ENCODE measurements at regions not wholly inside any gene's neighbourhood (a gene's known extent, or its start where the extent isn't known, plus 50 kb on each side); places are given as distances from the start of the nearest gene placed in this dataset.

DNA sequence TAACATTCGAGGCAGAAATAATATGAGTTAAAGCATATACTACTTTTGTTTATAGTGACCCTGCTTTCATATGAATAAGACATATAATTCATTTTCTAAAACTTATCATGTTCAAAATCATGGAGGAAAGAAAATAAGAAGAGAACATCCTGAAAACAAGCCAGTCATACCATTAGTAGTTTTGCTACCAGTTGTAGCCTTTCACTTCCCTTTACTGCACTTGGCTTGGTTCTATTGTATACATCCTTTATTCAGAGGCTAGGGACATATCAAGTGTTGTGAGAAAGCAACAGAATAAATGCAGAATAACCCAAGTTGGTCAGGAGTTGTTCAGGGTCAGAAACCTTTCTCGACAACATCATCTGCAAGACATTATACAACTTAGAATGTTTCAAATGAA is 598.7 kb downstream of the SOX5 start:
- H3K27ac ChIP-seq (ENCODE audit: low read depth, low read length) = no peak overlapping the region
- no peaks in the 10 kb centered on the region for H3K9me3 ChIP-seq (ENCODE audit: control insufficient read depth in 3 of 3, low read length in 3 of 3)
- H3K36me3 ChIP-seq (ENCODE audit: control insufficient read depth in 3 of 3, insufficient read depth in 3 of 3, low read length in 3 of 3) = no peaks in the 10 kb centered on the region
- no peaks in the 10 kb centered on the region for H3K4me1 ChIP-seq (ENCODE audit: control insufficient read depth in 3 of 3, insufficient read depth in 3 of 3, low read length in 3 of 3)
- no peak overlapping the region for H3K9ac ChIP-seq (ENCODE audit: low read depth in 1 of 3, low read length in 3 of 3)
- H3K27me3 ChIP-seq (ENCODE audit: control insufficient read depth in 3 of 3, insufficient read depth in 3 of 3, low read length in 3 of 3) = no peaks in the 10 kb centered on the region
- H3K4me3 ChIP-seq (ENCODE audit: low read length in 3 of 3) = no peak overlapping the region

DNA sequence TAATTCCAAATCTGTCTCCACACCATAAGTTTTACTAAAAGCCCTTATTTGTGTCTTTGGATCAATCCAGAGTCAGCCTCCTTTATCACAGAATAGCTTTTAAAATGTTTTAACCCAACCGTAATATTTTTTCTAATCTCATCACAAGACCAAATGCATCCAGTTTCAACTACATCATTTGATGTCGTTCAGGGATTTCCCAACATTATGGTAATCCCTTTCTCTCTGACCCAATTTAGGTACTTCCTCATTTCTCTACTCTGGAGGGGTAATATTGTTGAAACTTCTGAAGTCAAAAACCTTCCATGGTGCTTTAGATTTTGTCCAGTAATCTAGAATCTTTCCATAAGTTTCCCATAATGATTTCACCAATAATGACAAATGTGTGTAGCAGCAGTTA is 596.8 kb downstream of the SOX5 start:
- Histone ChIP-seq H3K4me1 (ENCODE audit: control insufficient read depth in 3 of 3, insufficient read depth in 3 of 3, low read length in 3 of 3) (no peaks in the 10 kb centered on the region), H3K4me3 (ENCODE audit: low read length in 3 of 3) (no peak overlapping the region), H3K27ac (ENCODE audit: low read depth, low read length) (no peak overlapping the region), H3K27me3 (ENCODE audit: control insufficient read depth in 3 of 3, insufficient read depth in 3 of 3, low read length in 3 of 3) (no peaks in the 10 kb centered on the region), H3K9ac (ENCODE audit: low read depth in 1 of 3, low read length in 3 of 3) (no peak overlapping the region), H3K36me3 (ENCODE audit: control insufficient read depth in 3 of 3, insufficient read depth in 3 of 3, low read length in 3 of 3) (no peaks in the 10 kb centered on the region), H3K9me3 (ENCODE audit: control insufficient read depth in 3 of 3, low read length in 3 of 3) (no peaks in the 10 kb centered on the region)

DNA sequence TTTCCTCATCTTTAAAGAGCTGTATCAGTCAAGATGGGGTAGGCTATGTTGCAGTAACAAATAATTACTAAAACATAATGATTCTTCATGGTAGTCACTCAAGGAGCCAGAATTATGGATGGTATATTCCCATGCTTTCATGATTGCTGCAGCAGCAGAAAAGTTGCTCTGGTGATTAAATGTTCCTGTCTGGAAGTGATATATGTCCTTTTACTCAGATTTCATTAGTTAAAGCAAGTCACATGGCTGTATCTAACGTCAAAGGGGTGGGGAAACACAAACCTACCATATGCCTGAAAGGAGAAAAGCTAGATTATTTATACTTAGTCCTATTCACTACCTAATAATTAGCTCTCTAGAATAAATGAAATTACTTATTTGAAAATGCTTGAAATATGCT is 594.7 kb downstream of the SOX5 start:
- Histone ChIP-seq H3K4me3 (ENCODE audit: low read length in 3 of 3) (no peak overlapping the region), H3K9ac (ENCODE audit: low read depth in 1 of 3, low read length in 3 of 3) (no peak overlapping the region), H3K27ac (ENCODE audit: low read depth, low read length) (no peak overlapping the region), H3K36me3 (ENCODE audit: control insufficient read depth in 3 of 3, insufficient read depth in 3 of 3, low read length in 3 of 3) (no peaks in the 10 kb centered on the region), H3K27me3 (ENCODE audit: control insufficient read depth in 3 of 3, insufficient read depth in 3 of 3, low read length in 3 of 3) (no peaks in the 10 kb centered on the region), H3K9me3 (ENCODE audit: control insufficient read depth in 3 of 3, low read length in 3 of 3) (no peaks in the 10 kb centered on the region), H3K4me1 (ENCODE audit: control insufficient read depth in 3 of 3, insufficient read depth in 3 of 3, low read length in 3 of 3) (no peaks in the 10 kb centered on the region)

DNA sequence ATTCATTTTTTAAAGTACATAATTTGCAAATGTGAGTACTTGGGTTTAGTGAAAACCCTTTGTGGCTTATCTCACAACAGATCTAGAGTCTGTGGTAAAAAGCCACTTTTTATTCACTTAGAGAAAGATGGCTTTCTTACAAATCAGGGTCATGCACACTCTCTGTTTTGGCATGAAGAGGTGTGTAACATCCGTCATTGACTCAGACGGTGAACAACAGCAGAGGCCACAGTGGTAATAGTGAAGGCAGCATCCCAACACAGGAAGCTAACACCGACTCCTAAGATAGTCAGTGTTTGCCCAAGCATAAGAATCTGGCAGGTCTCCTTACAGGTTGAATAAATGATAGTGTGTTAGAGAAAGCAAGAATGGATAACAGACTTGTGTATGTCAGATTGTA is 593.0 kb downstream of the SOX5 start:
- Histone ChIP-seq H3K9me3 (ENCODE audit: control insufficient read depth in 3 of 3, low read length in 3 of 3) (no peaks in the 10 kb centered on the region), H3K4me3 (ENCODE audit: low read length in 3 of 3) (no peak overlapping the region), H3K4me1 (ENCODE audit: control insufficient read depth in 3 of 3, insufficient read depth in 3 of 3, low read length in 3 of 3) (no peaks in the 10 kb centered on the region), H3K27ac (ENCODE audit: low read depth, low read length) (no peak overlapping the region), H3K9ac (ENCODE audit: low read depth in 1 of 3, low read length in 3 of 3) (no peak overlapping the region), H3K27me3 (ENCODE audit: control insufficient read depth in 3 of 3, insufficient read depth in 3 of 3, low read length in 3 of 3) (no peaks in the 10 kb centered on the region), H3K36me3 (ENCODE audit: control insufficient read depth in 3 of 3, insufficient read depth in 3 of 3, low read length in 3 of 3) (no peaks in the 10 kb centered on the region)

DNA sequence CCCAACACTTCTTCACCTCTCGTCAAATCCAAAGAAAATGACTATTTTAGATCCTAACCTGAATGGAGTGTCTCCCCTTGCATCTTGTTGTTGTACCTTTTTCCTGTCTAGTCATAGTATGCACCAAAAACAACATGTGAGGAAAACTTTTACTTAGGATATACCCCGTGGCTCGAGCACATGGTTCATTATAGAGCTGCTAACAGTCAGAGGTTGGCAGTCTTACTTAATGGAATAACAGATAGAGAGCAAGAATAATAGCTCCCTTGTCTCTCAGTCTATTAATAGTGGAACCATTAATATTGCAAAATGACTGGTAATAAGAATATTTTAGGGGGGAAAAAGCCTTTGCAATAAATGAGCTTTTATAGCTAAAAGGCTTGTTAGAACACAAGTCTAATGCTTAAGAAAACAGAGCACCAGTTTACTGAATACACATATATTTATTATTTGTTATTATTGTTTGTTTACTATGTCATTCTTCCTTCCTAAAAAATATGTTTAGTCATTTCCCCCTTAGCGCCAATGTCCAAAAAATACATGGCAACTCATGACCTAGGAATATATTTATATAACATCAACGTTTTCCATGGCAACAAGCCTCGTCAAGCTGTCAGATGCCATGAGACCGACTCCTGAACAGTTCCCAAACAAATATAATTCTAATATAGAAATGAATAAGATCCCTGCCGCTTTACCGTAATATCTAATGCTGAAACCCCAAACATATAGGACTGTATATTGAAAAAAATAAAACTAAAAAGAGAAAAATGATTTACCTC is 592.4 kb downstream of the SOX5 start:
- Histone ChIP-seq H3K27me3 (ENCODE audit: control insufficient read depth in 3 of 3, insufficient read depth in 3 of 3, low read length in 3 of 3) (no peaks in the 10 kb centered on the region), H3K4me1 (ENCODE audit: control insufficient read depth in 3 of 3, insufficient read depth in 3 of 3, low read length in 3 of 3) (no peaks in the 10 kb centered on the region), H3K9ac (ENCODE audit: low read depth in 1 of 3, low read length in 3 of 3) (no peak overlapping the region), H3K36me3 (ENCODE audit: control insufficient read depth in 3 of 3, insufficient read depth in 3 of 3, low read length in 3 of 3) (no peaks in the 10 kb centered on the region), H3K27ac (ENCODE audit: low read depth, low read length) (no peak overlapping the region), H3K9me3 (ENCODE audit: control insufficient read depth in 3 of 3, low read length in 3 of 3) (no peaks in the 10 kb centered on the region), H3K4me3 (ENCODE audit: low read length in 3 of 3) (no peak overlapping the region)

DNA sequence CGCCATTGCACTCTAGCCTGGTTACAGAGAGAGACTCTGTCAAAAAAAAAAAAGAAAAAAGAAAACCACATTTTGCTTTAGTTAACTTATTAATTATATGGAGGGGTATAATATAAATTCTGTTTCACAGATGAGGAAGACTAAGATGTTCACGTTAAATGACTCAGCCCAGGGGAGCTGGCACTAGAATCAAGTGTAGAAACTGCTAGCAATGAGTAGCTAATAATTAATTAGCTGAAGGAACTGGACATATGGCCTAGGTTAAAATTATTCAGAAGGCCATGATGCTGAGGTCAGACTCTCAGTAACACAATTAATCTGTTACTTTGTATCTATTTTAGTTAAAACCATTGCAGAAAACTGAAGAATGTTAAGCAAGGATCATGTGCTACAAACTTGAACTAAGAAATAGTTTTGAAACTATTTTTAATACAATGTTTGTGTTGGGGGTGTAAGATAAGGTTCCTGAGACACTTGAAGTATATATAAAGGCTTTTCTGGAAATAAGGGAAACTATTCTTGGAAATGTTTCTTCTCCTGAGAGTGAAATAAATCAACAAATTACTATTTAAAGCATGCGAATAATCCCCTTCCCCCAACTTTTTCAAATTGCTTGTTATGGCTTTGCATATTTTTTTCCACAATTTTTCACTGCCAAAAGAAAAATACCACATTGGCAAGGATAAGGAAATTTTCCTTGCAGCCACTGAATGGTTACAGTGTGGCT is 589.3 kb downstream of the SOX5 start:
- Histone ChIP-seq H3K27ac (ENCODE audit: low read depth, low read length) (no peak overlapping the region), H3K9ac (ENCODE audit: low read depth in 1 of 3, low read length in 3 of 3) (no peak overlapping the region), H3K4me3 (ENCODE audit: low read length in 3 of 3) (no peak overlapping the region), H3K4me1 (ENCODE audit: control insufficient read depth in 3 of 3, insufficient read depth in 3 of 3, low read length in 3 of 3) (no peaks in the 10 kb centered on the region), H3K27me3 (ENCODE audit: control insufficient read depth in 3 of 3, insufficient read depth in 3 of 3, low read length in 3 of 3) (no peaks in the 10 kb centered on the region), H3K9me3 (ENCODE audit: control insufficient read depth in 3 of 3, low read length in 3 of 3) (peaks cover 0 to 3% (median 0%) of the 10 kb centered on the region in 3 donors), H3K36me3 (ENCODE audit: control insufficient read depth in 3 of 3, insufficient read depth in 3 of 3, low read length in 3 of 3) (no peaks in the 10 kb centered on the region)

DNA sequence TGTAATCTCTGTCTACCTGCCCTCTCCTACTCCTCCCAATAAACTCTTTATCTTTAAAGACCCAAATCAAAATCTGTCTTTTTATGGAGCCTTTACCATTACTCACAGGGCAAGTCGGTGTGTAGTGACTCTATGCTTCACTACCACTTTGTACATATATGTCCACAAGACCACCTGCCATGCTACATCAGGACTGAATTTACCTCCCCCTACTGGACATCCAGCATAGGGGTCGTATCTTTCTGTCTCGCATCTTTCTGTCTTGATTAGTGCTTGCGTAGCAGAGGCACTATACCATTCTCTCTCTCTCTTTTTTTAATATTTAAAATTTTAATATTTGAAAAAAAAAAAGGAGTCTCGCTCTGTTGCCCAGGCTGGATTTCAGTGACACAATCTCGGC is 587.5 kb downstream of the SOX5 start:
- H3K36me3 ChIP-seq (ENCODE audit: control insufficient read depth in 3 of 3, insufficient read depth in 3 of 3, low read length in 3 of 3) = no peaks in the 10 kb centered on the region
- H3K9me3 ChIP-seq (ENCODE audit: control insufficient read depth in 3 of 3, low read length in 3 of 3) = peaks cover 0 to 3% (median 0%) of the 10 kb centered on the region in 3 donors

DNA sequence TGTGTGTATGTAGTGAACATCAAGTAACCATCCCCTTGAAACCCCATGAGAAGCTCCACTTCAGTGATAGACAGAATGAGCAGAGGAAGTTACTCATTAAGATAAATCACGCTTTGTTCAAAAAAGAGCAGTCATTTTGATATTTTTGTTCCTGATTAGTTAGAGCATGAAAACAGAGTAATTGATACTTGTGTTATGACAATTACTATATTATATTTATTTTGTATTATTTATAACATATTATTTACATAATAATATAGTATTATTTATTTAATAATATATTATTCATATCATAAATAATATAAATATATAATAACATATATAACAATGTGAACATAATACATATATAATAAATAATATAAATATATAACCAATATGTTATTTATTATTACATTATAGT is 580.9 kb downstream of the SOX5 start:
- Histone ChIP-seq H3K27me3 (ENCODE audit: control insufficient read depth in 3 of 3, insufficient read depth in 3 of 3, low read length in 3 of 3) (no peaks in the 10 kb centered on the region), H3K36me3 (ENCODE audit: control insufficient read depth in 3 of 3, insufficient read depth in 3 of 3, low read length in 3 of 3) (no peaks in the 10 kb centered on the region), H3K4me1 (ENCODE audit: control insufficient read depth in 3 of 3, insufficient read depth in 3 of 3, low read length in 3 of 3) (no peaks in the 10 kb centered on the region), H3K27ac (ENCODE audit: low read depth, low read length) (no peak overlapping the region), H3K9me3 (ENCODE audit: control insufficient read depth in 3 of 3, low read length in 3 of 3) (peaks cover 0 to 3% (median 0%) of the 10 kb centered on the region in 3 donors), H3K4me3 (ENCODE audit: low read length in 3 of 3) (no peak overlapping the region), H3K9ac (ENCODE audit: low read depth in 1 of 3, low read length in 3 of 3) (no peak overlapping the region)

More for the DNA sequence above, 587.5 kb downstream of the SOX5 start:
- H3K27ac ChIP-seq (ENCODE audit: low read depth, low read length) = no peak overlapping the region
- H3K4me3 ChIP-seq (ENCODE audit: low read length in 3 of 3) = no peak overlapping the region
- no peaks in the 10 kb centered on the region for H3K4me1 ChIP-seq (ENCODE audit: control insufficient read depth in 3 of 3, insufficient read depth in 3 of 3, low read length in 3 of 3)
- H3K9ac ChIP-seq (ENCODE audit: low read depth in 1 of 3, low read length in 3 of 3) = no peak overlapping the region
- no peaks in the 10 kb centered on the region for H3K27me3 ChIP-seq (ENCODE audit: control insufficient read depth in 3 of 3, insufficient read depth in 3 of 3, low read length in 3 of 3)

DNA sequence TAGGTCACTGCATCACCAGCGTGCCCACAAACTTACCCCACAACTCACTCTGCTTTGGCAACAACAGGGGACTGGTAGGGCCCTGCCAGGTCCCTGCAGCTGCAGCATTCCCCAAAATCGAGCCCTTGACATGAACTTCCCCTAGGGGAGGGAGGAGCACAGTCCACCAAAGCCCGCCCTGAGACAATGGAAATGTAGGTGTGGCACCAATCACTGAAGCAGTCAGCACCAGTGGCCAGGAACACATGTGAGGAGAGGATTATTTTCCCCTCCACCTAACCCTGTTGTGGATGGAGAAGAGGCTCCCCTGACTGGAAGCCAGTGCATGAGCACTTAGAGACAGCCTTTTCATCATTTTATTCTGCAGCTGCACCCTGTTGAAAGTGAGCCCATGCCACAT is 573.8 kb downstream of the SOX5 start:
- no peaks in the 10 kb centered on the region for H3K36me3 ChIP-seq (ENCODE audit: control insufficient read depth in 3 of 3, insufficient read depth in 3 of 3, low read length in 3 of 3)
- H3K9ac ChIP-seq (ENCODE audit: low read depth in 1 of 3, low read length in 3 of 3) = no peak overlapping the region
- peaks cover 2 to 10% (median 6%) of the 10 kb centered on the region in 3 donors for H3K9me3 ChIP-seq (ENCODE audit: control insufficient read depth in 3 of 3, low read length in 3 of 3)
- no peak overlapping the region for H3K4me3 ChIP-seq (ENCODE audit: low read length in 3 of 3)
- no peak overlapping the region for H3K27ac ChIP-seq (ENCODE audit: low read depth, low read length)
- no peaks in the 10 kb centered on the region for H3K27me3 ChIP-seq (ENCODE audit: control insufficient read depth in 3 of 3, insufficient read depth in 3 of 3, low read length in 3 of 3)
- no peaks in the 10 kb centered on the region for H3K4me1 ChIP-seq (ENCODE audit: control insufficient read depth in 3 of 3, insufficient read depth in 3 of 3, low read length in 3 of 3)

DNA sequence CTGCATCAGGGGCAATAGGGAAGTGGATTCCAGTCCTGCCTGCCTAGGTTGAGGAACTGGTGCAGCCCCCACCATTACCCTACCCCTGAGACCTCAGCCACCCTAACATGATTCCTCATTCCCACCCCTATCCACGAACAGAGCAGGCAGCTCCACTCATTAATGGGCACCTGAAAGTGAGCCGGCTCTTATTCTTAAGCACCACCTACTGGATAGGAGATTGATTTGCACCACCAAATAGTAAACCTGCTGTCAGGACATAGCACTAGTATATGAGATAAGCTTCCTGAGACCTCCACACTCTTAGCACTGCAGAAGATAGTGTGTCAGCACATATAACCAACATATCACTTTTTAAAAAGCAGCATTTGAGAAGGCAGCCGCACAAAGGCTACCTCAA is 573.2 kb downstream of the SOX5 start:
- no peak overlapping the region for H3K27ac ChIP-seq (ENCODE audit: low read depth, low read length)
- peaks cover 2 to 10% (median 6%) of the 10 kb centered on the region in 3 donors for H3K9me3 ChIP-seq (ENCODE audit: control insufficient read depth in 3 of 3, low read length in 3 of 3)
- H3K27me3 ChIP-seq (ENCODE audit: control insufficient read depth in 3 of 3, insufficient read depth in 3 of 3, low read length in 3 of 3) = no peaks in the 10 kb centered on the region
- no peaks in the 10 kb centered on the region for H3K36me3 ChIP-seq (ENCODE audit: control insufficient read depth in 3 of 3, insufficient read depth in 3 of 3, low read length in 3 of 3)
- H3K4me3 ChIP-seq (ENCODE audit: low read length in 3 of 3) = no peak overlapping the region
- no peak overlapping the region for H3K9ac ChIP-seq (ENCODE audit: low read depth in 1 of 3, low read length in 3 of 3)
- no peaks in the 10 kb centered on the region for H3K4me1 ChIP-seq (ENCODE audit: control insufficient read depth in 3 of 3, insufficient read depth in 3 of 3, low read length in 3 of 3)
